ENCODE measurements at regions not wholly inside any gene's neighbourhood (a gene's known extent, or its start where the extent isn't known, plus 50 kb on each side); places are given as distances from the start of the nearest gene placed in this dataset.

GRCh38 chr1:232437510-232437909 lies 192.4 kb downstream of the SIPA1L2 start:
- TF ChIP-seq TARDBP (IDR thresholded peaks at IDR 0.05) = no peak
- TF ChIP-seq L3MBTL2 (conservative IDR thresholded peaks at IDR 0.05) = no peak
- TF ChIP-seq ARNT (IDR thresholded peaks at IDR 0.05) = no peak
- TF ChIP-seq SUZ12 (IDR thresholded peaks at IDR 0.05) = no peak
- TF ChIP-seq LEF1 (IDR thresholded peaks at IDR 0.05; ENCODE audit: borderline replicate concordance) = no peak
- no peak for TF ChIP-seq ELF4 (IDR thresholded peaks at IDR 0.05)
- no peak for TF ChIP-seq CTBP1 (IDR thresholded peaks at IDR 0.05; ENCODE audit: borderline replicate concordance)
- no peak for TF ChIP-seq SP1 (IDR thresholded peaks at IDR 0.05)
- TF ChIP-seq HDGF (IDR thresholded peaks at IDR 0.05; ENCODE audit: borderline replicate concordance) = no peak
- TF ChIP-seq BHLHE40 (IDR thresholded peaks at IDR 0.05; ENCODE audit: borderline replicate concordance) = no peak
- TF ChIP-seq NFRKB (IDR thresholded peaks at IDR 0.05) = no peak
- TF ChIP-seq, protein P1, sequence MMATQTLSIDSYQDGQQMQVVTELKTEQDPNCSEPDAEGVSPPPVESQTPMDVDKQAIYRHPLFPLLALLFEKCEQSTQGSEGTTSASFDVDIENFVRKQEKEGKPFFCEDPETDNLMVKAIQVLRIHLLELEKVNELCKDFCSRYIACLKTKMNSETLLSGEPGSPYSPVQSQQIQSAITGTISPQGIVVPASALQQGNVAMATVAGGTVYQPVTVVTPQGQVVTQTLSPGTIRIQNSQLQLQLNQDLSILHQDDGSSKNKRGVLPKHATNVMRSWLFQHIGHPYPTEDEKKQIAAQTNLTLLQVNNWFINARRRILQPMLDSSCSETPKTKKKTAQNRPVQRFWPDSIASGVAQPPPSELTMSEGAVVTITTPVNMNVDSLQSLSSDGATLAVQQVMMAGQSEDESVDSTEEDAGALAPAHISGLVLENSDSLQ (IDR thresholded peaks at IDR 0.05) = no peak
- no peak for TF ChIP-seq FOXA1 (IDR thresholded peaks at IDR 0.05)
